Tibial nerve (tissue), 4 donors: ENCODE measurements at regions not wholly inside any gene's neighbourhood (a gene's known extent, or its start where the extent isn't known, plus 50 kb on each side); places are given as distances from the start of the nearest gene placed in this dataset.
"Not testable (repeated sequence)": the region's sequence is repeated elsewhere in the genome, so short reads cannot be mapped to it uniquely, and the experiment has no call there.

Source experiments
- EP300 ChIP-seq, 2 donors: sonication (generic); formaldehyde crosslinking; IDR thresholded peaks; one replicate each; pipeline ENCODE4 v1.6.1; 2017; ENCODE audit warnings: antibody characterized with exemption in 2 of 2, mild to moderate bottlenecking in 1 of 2
- POLR2A ChIP-seq, 2 donors: fragments of 450-650 bp; IDR thresholded peaks; one replicate each; pipeline ENCODE4 v1.6.1; 2017; ENCODE audit warnings: antibody characterized with exemption in 2 of 2, mild to moderate bottlenecking in 2 of 2, moderate library complexity in 2 of 2
- TF ChIP-seq, protein P1 (sequence below), 5 experiments: fragments of 200-600 bp in 3 of 5; fragments of 450-650 bp in 2 of 5; sonication (generic) in 3 of 5; IDR thresholded peaks; one replicate each; pipeline ENCODE4 v1.5.1; 2016 to 2019; ENCODE audit warnings: antibody characterized with exemption in 5 of 5, mild to moderate bottlenecking in 3 of 5, moderate library complexity in 2 of 5

DNA sequence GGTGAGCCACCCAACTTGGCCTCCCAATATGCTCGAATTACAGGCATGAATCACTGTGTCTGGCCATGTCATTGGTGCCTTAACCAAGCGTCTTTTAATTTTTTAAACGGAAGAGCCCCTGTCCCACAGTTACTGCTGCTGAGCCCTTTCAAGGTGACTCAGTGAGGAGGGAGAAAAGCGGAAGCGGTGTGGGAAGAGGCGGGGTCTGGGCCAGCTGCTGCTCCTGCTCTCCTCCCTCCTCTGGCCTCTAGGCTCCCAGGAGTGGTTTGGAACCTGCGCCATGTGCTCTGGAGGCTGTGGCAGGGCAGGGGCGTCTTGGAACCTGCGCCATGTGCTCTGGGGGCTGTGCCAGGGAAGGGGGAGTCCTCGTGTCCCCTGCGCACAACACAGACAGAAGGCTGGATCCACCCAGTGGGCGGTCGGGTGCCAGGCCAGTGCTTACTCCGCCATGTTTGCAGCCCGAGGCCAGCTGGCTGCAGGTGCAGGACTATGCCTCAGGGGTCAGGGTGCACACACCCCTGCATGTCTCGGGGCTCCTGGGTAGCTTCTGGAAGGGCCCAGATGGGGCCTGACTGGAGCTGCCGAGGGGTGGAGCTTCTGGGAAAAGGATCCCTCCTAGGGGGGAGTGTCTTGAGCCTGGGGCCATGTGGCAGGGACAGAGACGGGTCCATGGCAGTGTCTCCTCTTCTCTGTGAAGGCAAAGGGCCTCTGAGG, 171.8 kb downstream of the ADRA2C start:
- not testable (repeated sequence) for TF ChIP-seq POLR2A, EP300 (IDR thresholded peaks at IDR 0.05)
- TF ChIP-seq, protein P1, sequence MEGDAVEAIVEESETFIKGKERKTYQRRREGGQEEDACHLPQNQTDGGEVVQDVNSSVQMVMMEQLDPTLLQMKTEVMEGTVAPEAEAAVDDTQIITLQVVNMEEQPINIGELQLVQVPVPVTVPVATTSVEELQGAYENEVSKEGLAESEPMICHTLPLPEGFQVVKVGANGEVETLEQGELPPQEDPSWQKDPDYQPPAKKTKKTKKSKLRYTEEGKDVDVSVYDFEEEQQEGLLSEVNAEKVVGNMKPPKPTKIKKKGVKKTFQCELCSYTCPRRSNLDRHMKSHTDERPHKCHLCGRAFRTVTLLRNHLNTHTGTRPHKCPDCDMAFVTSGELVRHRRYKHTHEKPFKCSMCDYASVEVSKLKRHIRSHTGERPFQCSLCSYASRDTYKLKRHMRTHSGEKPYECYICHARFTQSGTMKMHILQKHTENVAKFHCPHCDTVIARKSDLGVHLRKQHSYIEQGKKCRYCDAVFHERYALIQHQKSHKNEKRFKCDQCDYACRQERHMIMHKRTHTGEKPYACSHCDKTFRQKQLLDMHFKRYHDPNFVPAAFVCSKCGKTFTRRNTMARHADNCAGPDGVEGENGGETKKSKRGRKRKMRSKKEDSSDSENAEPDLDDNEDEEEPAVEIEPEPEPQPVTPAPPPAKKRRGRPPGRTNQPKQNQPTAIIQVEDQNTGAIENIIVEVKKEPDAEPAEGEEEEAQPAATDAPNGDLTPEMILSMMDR (IDR thresholded peaks at IDR 0.05): not testable (repeated sequence)
